OCI-M1 (cell line): ENCODE measurements at regions not wholly inside any gene's neighbourhood (a gene's known extent, or its start where the extent isn't known, plus 50 kb on each side); places are given as distances from the start of the nearest gene placed in this dataset.

Source experiments
- DNase-seq: peaks from one replicate; lab custom pipeline; 2025; lab: John Stamatoyannopoulos, UW

- no peak for DNase-seq
Observed at GRCh38 chr5:56459394-56460194, 226.5 kb upstream of the ANKRD55 start.

GRCh38 chr5:56457887-56458812 is 225.0 kb upstream of the ANKRD55 start:
- peak; percentile 74 for DNase-seq

- DNase-seq = no peak
Observed at GRCh38 chr5:56456002-56456401, 222.9 kb upstream of the ANKRD55 start.

GRCh38 chr5:56455417-56455816 is 222.3 kb upstream of the ANKRD55 start:
- no peak for DNase-seq

- DNase-seq = no peak
Observed at GRCh38 chr5:56454219-56454862, 221.2 kb upstream of the ANKRD55 start.

GRCh38 chr5:56451742-56452141 is 218.6 kb upstream of the ANKRD55 start:
- no peak for DNase-seq

GRCh38 chr5:56450766-56451165 is 217.6 kb upstream of the ANKRD55 start:
- no peak for DNase-seq

- no peak for DNase-seq
Observed at GRCh38 chr5:56449071-56449640, 216.0 kb upstream of the ANKRD55 start.

- DNase-seq = peak; percentile 23
Observed at GRCh38 chr5:56447656-56448055, 214.5 kb upstream of the ANKRD55 start.

GRCh38 chr5:56447232-56447631 is 214.1 kb upstream of the ANKRD55 start:
- DNase-seq = no peak

GRCh38 chr5:56446728-56447127 is 213.6 kb upstream of the ANKRD55 start:
- DNase-seq = no peak

GRCh38 chr5:56443826-56444225 is 210.7 kb upstream of the ANKRD55 start:
- DNase-seq = no peak

GRCh38 chr5:56440871-56441740 is 208.0 kb upstream of the ANKRD55 start:
- DNase-seq = peak; percentile 59

- no peak for DNase-seq
Observed at GRCh38 chr5:56434986-56435385, 201.9 kb upstream of the ANKRD55 start.

GRCh38 chr5:56433039-56433617 is 200.0 kb upstream of the ANKRD55 start:
- DNase-seq = no peak

- DNase-seq = no peak
Observed at GRCh38 chr5:56432321-56432720, 199.2 kb upstream of the ANKRD55 start.

- no peak for DNase-seq
Observed at GRCh38 chr5:56430422-56430821, 197.3 kb upstream of the ANKRD55 start.

- no peak for DNase-seq
Observed at GRCh38 chr5:56429110-56429561, 196.0 kb upstream of the ANKRD55 start.

- DNase-seq = no peak
Observed at GRCh38 chr5:56426693-56427092, 193.6 kb upstream of the ANKRD55 start.

GRCh38 chr5:56422076-56422762 is 189.1 kb upstream of the ANKRD55 start:
- DNase-seq = no peak
